ENCODE measurements at regions not wholly inside any gene's neighbourhood (a gene's known extent, or its start where the extent isn't known, plus 50 kb on each side); places are given as distances from the start of the nearest gene placed in this dataset.

GRCh38 chr4:53959343-53960120 is 104.9 kb downstream of the CHIC2 start:
- no peak for TF ChIP-seq EZH2 (IDR thresholded peaks at IDR 0.05; ENCODE audit: borderline replicate concordance, low read depth, low read length, poor library complexity, severe bottlenecking)
- no peak for TF ChIP-seq CTCF (conservative IDR thresholded peaks at IDR 0.05; ENCODE audit: low read depth, low read length)
- Histone ChIP-seq H3K27me3 (replicated peaks; ENCODE audit: insufficient read depth, low read depth, low read length, poor library complexity) (peaks cover 27% of the 10 kb centered on the region), H3K9me3 (ENCODE audit: low read depth, low read length, poor library complexity, severe bottlenecking) (no peaks in the 10 kb centered on the region), H3K4me3 (ENCODE audit: low read depth, low read length, poor library complexity, severe bottlenecking) (no peak overlapping the region), H3K4me1 (ENCODE audit: insufficient read depth, low read length, poor library complexity, severe bottlenecking) (peaks cover 4% of the 10 kb centered on the region), H3K36me3 (ENCODE audit: insufficient read depth, low read length, poor library complexity, severe bottlenecking) (no peaks in the 10 kb centered on the region), H3K27ac (ENCODE audit: low read depth, low read length, poor library complexity, severe bottlenecking) (no peak overlapping the region)
- BruUV-seq (replicated peaks), result no TSS peak
- DNase-seq (ENCODE audit: low spot score), result no peak
- intact Hi-C loops (cut with micrococcal nuclease; ENCODE audit: unreplicated experiment), result no loop called here
- ChIA-PET POLR2A (ENCODE audit: low non-redundant PET) (no interaction called here), CTCF (no interaction called here)

GRCh38 chr4:53956454-53956853 is 108.0 kb downstream of the CHIC2 start:
- no peaks in the 10 kb centered on the region for H3K4me1 ChIP-seq (ENCODE audit: insufficient read depth, low read length, poor library complexity, severe bottlenecking)
- POLR2A ChIA-PET (ENCODE audit: low non-redundant PET), result no interaction called here

GRCh38 chr4:53956053-53956452 is 108.4 kb downstream of the CHIC2 start:
- Histone ChIP-seq H3K36me3 (ENCODE audit: insufficient read depth, low read length, poor library complexity, severe bottlenecking) (no peaks in the 10 kb centered on the region), H3K4me1 (ENCODE audit: insufficient read depth, low read length, poor library complexity, severe bottlenecking) (no peaks in the 10 kb centered on the region), H3K27ac (ENCODE audit: low read depth, low read length, poor library complexity, severe bottlenecking) (no peak overlapping the region), H3K4me3 (ENCODE audit: low read depth, low read length, poor library complexity, severe bottlenecking) (no peak overlapping the region), H3K27me3 (replicated peaks; ENCODE audit: insufficient read depth, low read depth, low read length, poor library complexity) (peaks cover 45% of the 10 kb centered on the region), H3K9me3 (ENCODE audit: low read depth, low read length, poor library complexity, severe bottlenecking) (no peaks in the 10 kb centered on the region)
- intact Hi-C loops (cut with micrococcal nuclease; ENCODE audit: unreplicated experiment), result no loop called here
- ChIA-PET CTCF (no interaction called here), POLR2A (ENCODE audit: low non-redundant PET) (no interaction called here)
- no peak for DNase-seq (ENCODE audit: low spot score)
- BruUV-seq (replicated peaks), result no TSS peak
- TF ChIP-seq EZH2 (IDR thresholded peaks at IDR 0.05; ENCODE audit: borderline replicate concordance, low read depth, low read length, poor library complexity, severe bottlenecking) (no peak), CTCF (conservative IDR thresholded peaks at IDR 0.05; ENCODE audit: low read depth, low read length) (no peak)

More at GRCh38 chr4:53956454-53956853, 108.0 kb downstream of the CHIC2 start:
- Histone ChIP-seq H3K4me3 (ENCODE audit: low read depth, low read length, poor library complexity, severe bottlenecking) (no peak overlapping the region), H3K27ac (ENCODE audit: low read depth, low read length, poor library complexity, severe bottlenecking) (no peak overlapping the region), H3K9me3 (ENCODE audit: low read depth, low read length, poor library complexity, severe bottlenecking) (no peaks in the 10 kb centered on the region), H3K27me3 (replicated peaks; ENCODE audit: insufficient read depth, low read depth, low read length, poor library complexity) (peaks cover 44% of the 10 kb centered on the region), H3K36me3 (ENCODE audit: insufficient read depth, low read length, poor library complexity, severe bottlenecking) (no peaks in the 10 kb centered on the region)
- no TSS peak for BruUV-seq (replicated peaks)
- CTCF ChIA-PET, result no interaction called here
- no peak for TF ChIP-seq CTCF (conservative IDR thresholded peaks at IDR 0.05; ENCODE audit: low read depth, low read length)
- no peak for TF ChIP-seq EZH2 (IDR thresholded peaks at IDR 0.05; ENCODE audit: borderline replicate concordance, low read depth, low read length, poor library complexity, severe bottlenecking)
- intact Hi-C loops (cut with micrococcal nuclease; ENCODE audit: unreplicated experiment), result no loop called here
- DNase-seq (ENCODE audit: low spot score), result no peak
